Omental fat pad (tissue), 3 donors: ENCODE measurements at regions not wholly inside any gene's neighbourhood (a gene's known extent, or its start where the extent isn't known, plus 50 kb on each side); places are given as distances from the start of the nearest gene placed in this dataset.
"Not testable (repeated sequence)": the region's sequence is repeated elsewhere in the genome, so short reads cannot be mapped to it uniquely, and the experiment has no call there.

Experiments
- ATAC-seq: fragments of 150-250 bp; one replicate; pipeline ENCODE4 v1.9.1; 2016; ENCODE audit warnings: mild to moderate bottlenecking, moderate library complexity; ENCODE audit not compliant: low FRiP score
- DNase-seq: peaks from one replicate; pipeline ENCODE4 v3.0.0-alpha.2; 2019; ENCODE audit warnings: low spot score
- TF ChIP-seq, protein P1 (sequence below), 3 donors: fragments of 450-650 bp; IDR thresholded peaks; one replicate each; pipeline ENCODE4 v1.5.1; 2016 to 2017; ENCODE audit warnings: antibody characterized with exemption in 3 of 3, mild to moderate bottlenecking in 3 of 3, moderate library complexity in 2 of 3

DNA sequence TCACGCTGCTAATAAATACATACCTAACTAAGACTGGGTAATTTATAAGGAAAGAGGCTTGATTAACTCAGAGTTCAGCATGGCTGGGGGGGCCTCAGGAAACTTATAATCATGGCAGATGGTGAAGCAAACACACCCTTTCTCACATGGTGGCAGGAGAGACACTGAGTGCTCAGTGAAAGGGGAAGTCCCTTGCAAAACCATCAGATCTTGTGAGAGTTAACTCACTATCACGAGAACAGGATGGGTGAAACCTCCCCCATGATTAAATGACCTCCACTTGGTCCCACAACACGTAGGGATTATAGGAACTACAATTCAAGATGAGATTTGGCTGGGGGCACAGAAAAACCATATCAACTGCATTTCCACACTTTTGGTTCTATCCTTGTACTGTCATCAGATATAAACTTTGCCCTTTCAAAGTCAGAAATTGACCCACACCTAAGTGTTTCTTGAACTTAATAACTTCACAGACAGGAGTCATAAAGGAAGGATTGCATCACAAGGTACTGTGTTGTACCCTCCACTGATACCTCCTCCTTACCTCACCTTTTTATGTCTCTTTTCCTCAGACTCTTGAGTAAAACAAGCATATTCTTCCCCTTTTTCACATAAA is 319.1 kb upstream of the PIK3R1 start:
- TF ChIP-seq, protein P1, sequence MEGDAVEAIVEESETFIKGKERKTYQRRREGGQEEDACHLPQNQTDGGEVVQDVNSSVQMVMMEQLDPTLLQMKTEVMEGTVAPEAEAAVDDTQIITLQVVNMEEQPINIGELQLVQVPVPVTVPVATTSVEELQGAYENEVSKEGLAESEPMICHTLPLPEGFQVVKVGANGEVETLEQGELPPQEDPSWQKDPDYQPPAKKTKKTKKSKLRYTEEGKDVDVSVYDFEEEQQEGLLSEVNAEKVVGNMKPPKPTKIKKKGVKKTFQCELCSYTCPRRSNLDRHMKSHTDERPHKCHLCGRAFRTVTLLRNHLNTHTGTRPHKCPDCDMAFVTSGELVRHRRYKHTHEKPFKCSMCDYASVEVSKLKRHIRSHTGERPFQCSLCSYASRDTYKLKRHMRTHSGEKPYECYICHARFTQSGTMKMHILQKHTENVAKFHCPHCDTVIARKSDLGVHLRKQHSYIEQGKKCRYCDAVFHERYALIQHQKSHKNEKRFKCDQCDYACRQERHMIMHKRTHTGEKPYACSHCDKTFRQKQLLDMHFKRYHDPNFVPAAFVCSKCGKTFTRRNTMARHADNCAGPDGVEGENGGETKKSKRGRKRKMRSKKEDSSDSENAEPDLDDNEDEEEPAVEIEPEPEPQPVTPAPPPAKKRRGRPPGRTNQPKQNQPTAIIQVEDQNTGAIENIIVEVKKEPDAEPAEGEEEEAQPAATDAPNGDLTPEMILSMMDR (IDR thresholded peaks at IDR 0.05) = no peak
- no peak for ATAC-seq

DNA sequence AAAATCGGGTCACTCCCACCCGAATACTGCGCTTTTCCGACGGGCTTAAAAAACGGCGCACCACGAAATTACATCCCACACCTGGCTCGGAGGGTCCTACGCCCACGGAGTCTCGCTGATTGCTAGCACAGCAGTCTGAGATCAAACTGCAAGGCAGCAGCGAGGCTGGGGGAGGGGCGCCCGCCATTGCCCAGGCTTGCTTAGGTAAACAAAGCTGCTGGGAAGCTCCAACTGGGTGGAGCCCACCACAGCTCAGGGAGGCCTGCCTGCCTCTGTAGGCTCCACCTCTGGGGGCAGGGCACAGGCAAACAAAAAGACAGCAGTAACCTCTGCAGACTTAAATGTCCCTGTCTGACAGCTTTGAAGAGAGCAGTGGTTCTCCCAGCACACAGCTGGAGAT is 325.7 kb upstream of the PIK3R1 start:
- not testable (repeated sequence) for DNase-seq, ATAC-seq

More for the DNA sequence above, 319.1 kb upstream of the PIK3R1 start:
- DNase-seq = no peak

DNA sequence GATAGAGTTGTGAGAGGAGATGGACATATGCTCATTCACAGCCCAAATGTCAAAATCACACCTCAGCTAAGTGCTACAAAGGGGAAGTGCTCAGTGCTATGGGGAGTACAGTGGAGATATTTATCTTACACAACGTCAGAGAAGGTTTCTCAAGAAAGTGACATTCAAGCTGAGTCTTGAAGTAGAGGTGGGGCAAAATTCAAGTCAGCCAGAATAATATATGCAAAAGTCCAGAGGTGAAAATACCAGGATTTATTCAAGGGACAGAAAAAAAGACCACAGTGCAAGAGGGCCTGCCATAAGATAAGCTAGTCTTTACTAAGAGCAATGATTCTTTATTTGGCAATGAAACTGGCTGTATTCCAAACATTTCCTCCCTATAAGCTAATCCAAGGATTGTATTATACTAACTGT is 327.8 kb upstream of the PIK3R1 start:
- TF ChIP-seq, protein P1 (IDR thresholded peaks at IDR 0.05) = no peak
- no peak for ATAC-seq
- DNase-seq = no peak

DNA sequence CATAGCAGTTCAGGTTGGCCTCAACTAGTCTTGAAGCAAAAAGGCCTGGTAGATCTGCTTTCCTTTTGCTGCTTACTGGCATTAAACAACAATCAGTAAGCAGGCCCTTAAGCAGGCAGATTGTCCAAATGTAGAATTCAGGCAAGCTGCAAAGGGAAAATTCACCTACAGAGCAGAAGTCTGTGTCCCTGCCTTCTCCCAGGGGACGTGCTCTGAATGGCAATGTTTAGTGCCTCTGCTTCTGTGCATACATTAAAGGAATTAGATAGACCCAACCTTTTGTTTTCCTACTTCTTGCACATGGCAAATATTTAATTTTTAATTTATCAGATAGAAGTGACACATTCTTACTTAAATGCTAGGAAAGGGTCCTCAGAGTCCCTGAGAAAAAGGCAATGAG is 328.8 kb upstream of the PIK3R1 start:
- TF ChIP-seq, protein P1 (IDR thresholded peaks at IDR 0.05) = no peak
- ATAC-seq (no peak), DNase-seq (no peak)

DNA sequence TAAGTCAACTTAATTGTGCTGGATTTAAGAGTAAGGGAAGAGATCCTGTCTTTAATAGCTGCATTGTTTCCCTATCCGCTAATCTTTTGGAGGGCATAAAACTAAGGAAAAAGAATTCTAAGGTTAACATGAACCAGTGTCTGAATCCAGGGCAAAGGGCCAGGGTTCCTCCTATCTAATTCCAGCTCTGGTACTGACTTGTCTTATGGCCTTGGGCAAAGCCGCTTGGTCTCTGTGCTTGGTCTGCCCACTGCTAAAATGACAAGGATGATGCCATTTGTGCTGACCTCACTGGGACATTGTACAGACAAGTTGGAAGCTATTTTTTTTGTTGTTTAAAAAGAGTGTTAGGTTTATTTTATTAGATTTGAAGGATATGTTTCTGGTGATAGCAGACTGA is 334.7 kb upstream of the PIK3R1 start:
- TF ChIP-seq, protein P1 (IDR thresholded peaks at IDR 0.05) = no peak
- ATAC-seq = no peak
- no peak for DNase-seq

DNA sequence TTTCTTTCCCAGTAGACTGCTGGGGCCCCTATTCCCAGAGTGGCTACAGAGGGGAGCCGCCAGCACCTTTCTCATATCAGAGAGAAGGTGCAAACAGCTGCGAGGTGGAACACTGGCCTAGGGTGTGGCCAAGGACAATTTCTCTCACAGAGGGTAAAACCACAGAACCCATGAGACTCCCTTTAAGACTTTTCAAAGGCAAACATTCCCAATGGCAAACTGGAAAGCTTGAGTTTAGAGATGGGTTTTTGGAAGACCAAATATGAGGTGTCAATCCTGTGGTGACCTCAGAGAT is 335.1 kb upstream of the PIK3R1 start:
- DNase-seq = no peak
- ATAC-seq = no peak

DNA sequence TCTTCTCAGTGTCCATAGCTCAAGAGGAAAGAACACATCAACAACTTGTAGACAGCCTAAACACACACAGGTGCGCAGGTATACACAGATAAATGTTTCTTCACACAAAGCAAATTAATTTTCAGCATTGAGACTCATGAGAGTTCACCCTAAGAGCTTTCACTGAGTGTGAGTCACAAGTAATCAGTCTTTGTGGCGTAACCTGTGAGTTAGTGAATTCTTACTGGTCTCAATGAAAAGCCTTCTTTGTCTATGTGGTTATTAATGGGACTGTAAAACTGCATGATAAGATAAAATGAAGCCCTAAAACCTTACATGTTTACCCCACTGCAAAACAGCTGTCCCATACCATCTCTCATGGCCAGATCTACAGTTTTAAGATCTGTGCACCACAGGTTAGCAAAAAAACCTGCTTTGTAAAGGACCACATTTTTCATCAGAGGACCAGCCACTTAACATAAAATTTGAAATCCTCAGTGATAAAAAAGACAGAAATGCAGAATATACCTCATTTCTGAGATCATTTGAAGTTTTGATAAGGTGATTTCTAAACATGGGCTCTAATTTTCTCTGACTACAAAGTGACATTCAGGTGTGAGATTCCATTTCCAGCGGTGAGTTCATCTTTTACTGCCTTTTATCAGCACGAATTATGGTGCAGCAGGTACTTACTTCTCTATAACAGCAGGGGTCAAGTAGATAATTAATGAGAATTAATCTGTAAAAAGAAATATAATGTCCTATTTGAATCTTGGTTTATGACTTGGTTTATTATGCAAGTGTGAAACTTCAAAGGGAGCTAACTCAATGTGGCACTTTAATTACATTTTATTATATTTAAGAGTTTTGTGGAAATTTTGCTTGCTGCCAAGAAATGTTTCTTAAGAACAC is 335.7 kb upstream of the PIK3R1 start:
- DNase-seq = no peak
- peak; percentile 65 for ATAC-seq
- TF ChIP-seq, protein P1 (IDR thresholded peaks at IDR 0.05) = no peak

More for the DNA sequence above, 335.1 kb upstream of the PIK3R1 start:
- TF ChIP-seq, protein P1 (IDR thresholded peaks at IDR 0.05) = no peak
